22Rv1 (cell line): ENCODE measurements at regions not wholly inside any gene's neighbourhood (a gene's known extent, or its start where the extent isn't known, plus 50 kb on each side); places are given as distances from the start of the nearest gene placed in this dataset.
"Not testable (repeated sequence)": the region's sequence is repeated elsewhere in the genome, so short reads cannot be mapped to it uniquely, and the experiment has no call there.

Source experiments
- CTCF ChIP-seq: fragments of 450-650 bp; IDR thresholded peaks from 2 replicates; pipeline ENCODE4 v1.5.1; 2017; ENCODE audit warnings: mild to moderate bottlenecking
- ZFX ChIP-seq: fragments of 450-650 bp; IDR thresholded peaks from 2 replicates; pipeline ENCODE4 v1.6.1; 2017; ENCODE audit warnings: antibody characterized with exemption, borderline replicate concordance

DNA sequence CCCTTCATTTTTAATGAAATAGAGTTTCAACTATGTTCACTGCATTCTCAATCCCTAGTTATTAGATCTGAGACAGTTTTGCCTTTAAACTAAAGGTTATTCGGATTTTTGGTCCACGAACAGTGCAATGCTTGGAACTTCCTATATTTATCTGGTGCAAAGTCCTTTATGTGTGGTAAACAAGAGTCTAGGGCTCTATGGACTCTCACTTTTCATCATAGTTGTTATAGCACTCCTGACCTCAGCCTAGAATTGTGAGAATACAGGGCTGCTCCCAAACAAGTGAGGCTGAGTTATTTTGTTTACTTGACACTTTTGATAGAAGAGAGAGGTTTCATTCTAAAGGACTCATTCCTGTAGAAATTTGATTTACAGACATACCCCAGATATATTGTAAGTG lies 692.1 kb downstream of the TTLL7 start:
- TF ChIP-seq CTCF, ZFX: not testable (repeated sequence)
